ENCODE measurements at regions not wholly inside any gene's neighbourhood (a gene's known extent, or its start where the extent isn't known, plus 50 kb on each side); places are given as distances from the start of the nearest gene placed in this dataset.

DNA sequence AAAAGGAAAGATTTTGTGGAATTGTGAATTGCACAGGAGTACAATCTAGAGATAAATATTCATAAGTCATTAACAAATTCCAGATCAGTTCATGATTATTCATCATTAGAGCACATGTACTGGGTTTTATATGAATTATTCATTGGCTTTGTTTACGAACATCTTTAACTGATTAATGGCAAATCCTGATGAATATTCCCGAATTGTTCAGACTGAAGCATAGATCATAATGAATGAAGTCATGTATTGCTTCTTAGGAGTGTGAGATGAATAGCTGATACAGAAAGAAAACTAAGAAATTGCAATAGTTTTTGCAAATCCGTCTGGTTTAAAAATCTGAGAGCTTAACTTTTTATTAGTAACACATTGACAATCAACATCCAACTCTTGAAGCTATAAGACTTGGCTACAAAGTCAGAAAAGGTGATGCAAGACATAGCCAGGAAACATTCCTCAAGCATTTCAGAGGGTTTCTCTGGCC lies 183.6 kb upstream of the DGKB start:
- no peak overlapping the region for H3K27ac ChIP-seq (ENCODE audit: insufficient read length, low read depth, low read length)
- H3K4me1 Mint-ChIP-seq: no peaks in the 10 kb centered on the region
- no peak for DNase-seq
- H3K79me1 ChIP-seq (ENCODE audit: insufficient read depth, low read depth, low read length, poor library complexity, severe bottlenecking): no peaks in the 10 kb centered on the region
- H3T11ph ChIP-seq (ENCODE audit: low read length): no peak overlapping the region
- H2BK15ac ChIP-seq (ENCODE audit: low read depth, low read length): no peak overlapping the region
- no peak overlapping the region for H3K4ac ChIP-seq (ENCODE audit: low read depth, low read length)
- no peak overlapping the region for H3K27ac Mint-ChIP-seq
- no peak overlapping the region for H4K5ac ChIP-seq (ENCODE audit: insufficient read length, low read depth, low read length)
- no peaks in the 10 kb centered on the region for H3K4me1 ChIP-seq (ENCODE audit: insufficient read depth, low read length)
- H3K4me3 Mint-ChIP-seq: no peak overlapping the region
- no peak overlapping the region for H3K4me2 ChIP-seq (ENCODE audit: insufficient read depth, insufficient read length, low read length)
- no peak overlapping the region for H3K9ac ChIP-seq (ENCODE audit: extremely low read depth, insufficient read length, low read length)
- no peak overlapping the region for H2AFZ ChIP-seq (ENCODE audit: low read length)
- no peak overlapping the region for H3K23ac ChIP-seq (ENCODE audit: insufficient read length, low read depth, low read length)
- TF ChIP-seq, protein P1, sequence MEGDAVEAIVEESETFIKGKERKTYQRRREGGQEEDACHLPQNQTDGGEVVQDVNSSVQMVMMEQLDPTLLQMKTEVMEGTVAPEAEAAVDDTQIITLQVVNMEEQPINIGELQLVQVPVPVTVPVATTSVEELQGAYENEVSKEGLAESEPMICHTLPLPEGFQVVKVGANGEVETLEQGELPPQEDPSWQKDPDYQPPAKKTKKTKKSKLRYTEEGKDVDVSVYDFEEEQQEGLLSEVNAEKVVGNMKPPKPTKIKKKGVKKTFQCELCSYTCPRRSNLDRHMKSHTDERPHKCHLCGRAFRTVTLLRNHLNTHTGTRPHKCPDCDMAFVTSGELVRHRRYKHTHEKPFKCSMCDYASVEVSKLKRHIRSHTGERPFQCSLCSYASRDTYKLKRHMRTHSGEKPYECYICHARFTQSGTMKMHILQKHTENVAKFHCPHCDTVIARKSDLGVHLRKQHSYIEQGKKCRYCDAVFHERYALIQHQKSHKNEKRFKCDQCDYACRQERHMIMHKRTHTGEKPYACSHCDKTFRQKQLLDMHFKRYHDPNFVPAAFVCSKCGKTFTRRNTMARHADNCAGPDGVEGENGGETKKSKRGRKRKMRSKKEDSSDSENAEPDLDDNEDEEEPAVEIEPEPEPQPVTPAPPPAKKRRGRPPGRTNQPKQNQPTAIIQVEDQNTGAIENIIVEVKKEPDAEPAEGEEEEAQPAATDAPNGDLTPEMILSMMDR (conservative IDR thresholded peaks at IDR 0.05): no peak
- no peak overlapping the region for H4K8ac ChIP-seq (replicated peaks; ENCODE audit: insufficient read length, low read depth, low read length)
- no peak overlapping the region for H2BK20ac ChIP-seq (ENCODE audit: low read depth, low read length, poor library complexity, severe bottlenecking)
- no peak overlapping the region for H3K56ac ChIP-seq (ENCODE audit: insufficient read length, low read depth, low read length)
- no peaks in the 10 kb centered on the region for H3K36me3 Mint-ChIP-seq (ENCODE audit: insufficient read depth in 1 of 3, low read depth in 3 of 3)
- WGBS (ENCODE audit: extremely low coverage, insufficient read length, low lambda C conversion rate): no CpG with 5 or more reads among the region's 3 CpGs
- no peaks in the 10 kb centered on the region for H3K9me3 ChIP-seq (ENCODE audit: control insufficient read depth, low read depth, low read length)
- H3K27me3 Mint-ChIP-seq (ENCODE audit: low read depth): no peaks in the 10 kb centered on the region
- no peak overlapping the region for H3K18ac ChIP-seq (ENCODE audit: insufficient read length, low read depth, low read length)
- H3K9me3 Mint-ChIP-seq: no peaks in the 10 kb centered on the region
- H2BK120ac ChIP-seq (ENCODE audit: low read depth, low read length, poor library complexity, severe bottlenecking): no peak overlapping the region
- H4K20me1 ChIP-seq (ENCODE audit: control insufficient read depth, insufficient read depth, insufficient read length): no peaks in the 10 kb centered on the region
- H3K79me2 ChIP-seq (ENCODE audit: insufficient read depth, low read length): no peaks in the 10 kb centered on the region
- no peak overlapping the region for H3K14ac ChIP-seq (ENCODE audit: insufficient read depth, low read length)
- H3K23me2 ChIP-seq (ENCODE audit: insufficient read length, low read depth, low read length, poor library complexity, severe bottlenecking): no peaks in the 10 kb centered on the region
- no peak overlapping the region for H4K91ac ChIP-seq (ENCODE audit: insufficient read length, low read depth, low read length)
- H2BK12ac ChIP-seq (ENCODE audit: insufficient read length, low read depth, low read length): no peak overlapping the region
- no peak overlapping the region for H2BK5ac ChIP-seq (ENCODE audit: insufficient read length, low read length)
- no peak overlapping the region for H2AK5ac ChIP-seq (ENCODE audit: insufficient read length, low read length)
- H3K27me3 ChIP-seq (ENCODE audit: insufficient read depth, low read length): no peaks in the 10 kb centered on the region

Data from H9 (cell line).